Choroid plexus epithelial cell (primary cell): ENCODE measurements at regions not wholly inside any gene's neighbourhood (a gene's known extent, or its start where the extent isn't known, plus 50 kb on each side); places are given as distances from the start of the nearest gene placed in this dataset.

ENCODE experiments used
- DNase-seq: peaks from one replicate; pipeline ENCODE4 v3.0.0-alpha.2; 2010; ENCODE audit warnings: low read depth
- H3K4me3 ChIP-seq: 2 replicates; pipeline ENCODE4 v1.5.1; 2011; ENCODE audit warnings: low read depth, mild to moderate bottlenecking, control low read depth, low read length, moderate library complexity
- TF ChIP-seq, protein P1 (sequence below): conservative IDR thresholded peaks from 2 replicates; pipeline ENCODE4 v1.5.1; 2011; ENCODE audit warnings: low read depth, mild to moderate bottlenecking, control low read depth, inconsistent platforms, low read length, moderate library complexity

DNA sequence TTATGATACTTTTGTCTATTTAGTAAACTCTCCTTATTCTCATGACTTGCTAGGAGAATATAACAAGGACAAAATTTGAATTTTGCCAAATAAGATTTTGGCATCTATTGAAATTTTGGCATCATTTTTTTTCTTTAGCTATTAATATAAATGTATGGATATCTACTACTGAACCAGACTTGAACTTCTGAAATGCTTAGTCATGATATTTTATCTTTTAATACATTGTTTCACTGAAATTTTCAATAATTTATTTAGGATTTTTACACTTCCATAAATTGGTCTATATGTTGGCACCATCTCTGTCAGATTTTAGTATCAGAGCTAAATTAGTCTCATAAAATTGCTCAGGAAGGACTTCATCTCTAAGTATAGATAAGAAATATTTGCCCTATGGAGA lies 149.8 kb downstream of the CYP26B1 start:
- H3K4me3 ChIP-seq: no peak overlapping the region
- TF ChIP-seq, protein P1, sequence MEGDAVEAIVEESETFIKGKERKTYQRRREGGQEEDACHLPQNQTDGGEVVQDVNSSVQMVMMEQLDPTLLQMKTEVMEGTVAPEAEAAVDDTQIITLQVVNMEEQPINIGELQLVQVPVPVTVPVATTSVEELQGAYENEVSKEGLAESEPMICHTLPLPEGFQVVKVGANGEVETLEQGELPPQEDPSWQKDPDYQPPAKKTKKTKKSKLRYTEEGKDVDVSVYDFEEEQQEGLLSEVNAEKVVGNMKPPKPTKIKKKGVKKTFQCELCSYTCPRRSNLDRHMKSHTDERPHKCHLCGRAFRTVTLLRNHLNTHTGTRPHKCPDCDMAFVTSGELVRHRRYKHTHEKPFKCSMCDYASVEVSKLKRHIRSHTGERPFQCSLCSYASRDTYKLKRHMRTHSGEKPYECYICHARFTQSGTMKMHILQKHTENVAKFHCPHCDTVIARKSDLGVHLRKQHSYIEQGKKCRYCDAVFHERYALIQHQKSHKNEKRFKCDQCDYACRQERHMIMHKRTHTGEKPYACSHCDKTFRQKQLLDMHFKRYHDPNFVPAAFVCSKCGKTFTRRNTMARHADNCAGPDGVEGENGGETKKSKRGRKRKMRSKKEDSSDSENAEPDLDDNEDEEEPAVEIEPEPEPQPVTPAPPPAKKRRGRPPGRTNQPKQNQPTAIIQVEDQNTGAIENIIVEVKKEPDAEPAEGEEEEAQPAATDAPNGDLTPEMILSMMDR: no peak
- no peak for DNase-seq

DNA sequence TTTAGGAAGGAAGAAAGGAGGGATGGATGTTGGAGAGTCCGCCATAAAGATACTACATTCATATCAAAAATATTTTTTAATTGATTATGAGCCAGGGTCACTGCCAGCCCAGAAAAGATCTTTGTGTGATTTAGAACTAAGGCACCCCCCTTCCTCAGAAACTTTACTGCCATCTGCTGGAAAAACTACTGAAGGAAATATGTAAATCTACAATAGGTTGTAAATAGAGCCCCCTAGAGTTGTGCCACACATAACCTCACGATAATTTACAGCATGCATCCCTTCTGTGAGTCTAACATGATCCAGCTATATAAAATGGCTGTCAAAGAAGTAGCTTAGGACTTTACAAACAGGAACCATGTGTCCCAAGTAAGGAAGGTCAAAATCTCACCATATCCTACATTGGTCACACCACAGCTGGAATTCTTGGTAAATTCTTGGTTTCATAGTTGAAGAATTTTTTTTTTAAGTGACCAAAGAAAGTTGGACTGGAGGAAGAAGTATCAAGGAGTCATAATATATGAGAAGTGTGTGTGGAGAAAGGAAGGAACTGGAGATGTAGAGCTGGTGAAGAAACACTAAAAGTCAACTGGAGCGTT lies 152.5 kb downstream of the CYP26B1 start:
- TF ChIP-seq, protein P1: peak; percentile 60
- peak; percentile 52 for DNase-seq
- no peak overlapping the region for H3K4me3 ChIP-seq

DNA sequence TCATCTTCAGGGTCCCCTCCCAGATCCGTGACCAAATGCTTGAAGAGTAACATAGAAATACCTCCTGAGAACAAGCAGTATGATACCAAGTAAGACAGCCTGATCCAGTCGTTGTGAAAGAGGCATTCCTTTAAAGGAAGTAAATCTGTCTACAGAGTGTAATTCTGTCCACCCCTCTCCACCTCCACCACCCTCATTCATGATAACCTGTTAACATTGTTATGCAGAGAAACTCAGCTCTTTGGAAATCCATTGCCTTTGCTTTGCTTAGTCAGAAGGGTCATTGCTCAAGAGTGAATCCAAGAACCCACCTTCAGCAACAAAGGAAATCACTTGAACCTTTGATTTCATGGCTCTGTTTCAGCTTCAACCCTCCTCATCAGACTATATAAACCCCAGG lies 155.6 kb downstream of the CYP26B1 start:
- TF ChIP-seq, protein P1: no peak

DNA sequence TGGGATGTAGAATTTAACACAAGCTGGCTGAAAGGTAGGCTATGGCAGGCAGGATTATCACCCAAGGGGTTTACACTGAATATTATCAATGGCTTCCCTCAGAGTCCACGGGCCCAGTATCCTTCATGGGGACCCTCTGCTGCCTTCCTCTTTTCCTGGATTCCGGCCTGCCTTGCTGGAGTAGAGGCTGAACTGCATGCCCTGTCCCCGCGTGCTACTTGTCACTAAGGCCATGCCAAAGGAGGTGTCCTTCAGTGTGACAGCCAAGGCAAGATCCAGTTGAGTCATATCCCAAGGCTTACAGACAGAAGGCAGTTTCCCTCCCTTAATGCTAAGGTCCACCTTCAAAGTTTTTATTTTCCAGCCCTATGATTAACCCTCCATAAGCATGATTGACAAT lies 156.3 kb downstream of the CYP26B1 start:
- TF ChIP-seq, protein P1: no peak
- no peak overlapping the region for H3K4me3 ChIP-seq
- no peak for DNase-seq

More for the DNA sequence above, 155.6 kb downstream of the CYP26B1 start:
- no peak for DNase-seq
- H3K4me3 ChIP-seq: no peak overlapping the region

DNA sequence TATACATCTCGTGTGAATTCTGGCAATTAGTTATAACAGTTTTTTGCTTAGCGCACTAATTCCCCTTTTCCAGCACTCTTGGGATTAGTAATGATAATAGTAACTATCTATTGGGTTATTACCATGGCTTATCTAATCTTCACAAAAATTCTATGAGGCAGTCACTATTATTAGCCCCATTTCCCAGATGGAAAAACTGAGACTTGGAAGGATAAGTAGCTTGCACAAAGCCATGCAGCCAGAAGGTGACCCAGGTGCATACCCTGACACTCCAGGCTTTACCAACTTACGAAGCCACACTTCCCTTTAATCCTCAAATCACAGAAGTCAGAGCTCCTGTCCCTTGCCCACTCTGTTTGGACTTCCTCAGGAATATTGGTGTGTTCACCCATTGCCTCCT lies 156.8 kb downstream of the CYP26B1 start:
- H3K4me3 ChIP-seq: no peak overlapping the region
- DNase-seq: no peak
- TF ChIP-seq, protein P1: no peak

DNA sequence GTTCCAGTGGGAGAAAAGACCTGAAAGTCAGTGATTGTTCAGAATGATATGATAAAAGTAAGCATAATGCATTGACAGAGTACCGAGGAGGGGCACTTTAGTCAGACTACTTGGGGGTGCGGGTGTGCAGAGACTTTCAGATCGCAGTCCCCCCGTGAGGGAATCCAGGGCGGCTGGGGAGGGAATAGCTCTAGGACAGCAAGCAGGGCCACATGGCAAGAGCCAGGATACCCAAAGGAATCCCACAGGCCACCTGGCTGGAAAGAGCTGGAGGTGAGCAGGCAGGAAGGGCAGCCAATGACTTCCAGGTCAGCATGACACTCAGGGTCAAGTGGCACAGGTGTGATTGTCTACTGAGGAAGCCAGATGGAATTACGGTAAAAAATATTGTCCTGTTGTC lies 157.5 kb downstream of the CYP26B1 start:
- TF ChIP-seq, protein P1: no peak
- DNase-seq: no peak

DNA sequence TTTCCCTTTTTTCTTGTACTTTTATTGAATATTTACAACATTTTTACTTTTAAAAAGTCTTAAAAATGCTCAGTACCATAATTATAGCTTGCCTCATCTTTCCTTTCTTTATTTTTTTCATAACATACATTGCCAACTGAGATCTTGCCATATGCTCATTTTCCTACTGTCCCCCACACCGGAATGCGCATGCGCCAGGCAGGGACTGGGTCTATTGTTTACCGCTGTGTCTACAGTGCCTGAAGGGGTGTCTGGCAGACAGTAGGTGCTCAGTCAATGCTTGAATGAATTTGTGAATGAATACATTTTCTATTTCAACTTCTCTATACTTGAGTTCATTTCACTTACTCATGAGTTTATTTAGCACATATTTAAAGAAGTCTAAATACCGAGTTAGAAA lies 158.0 kb downstream of the CYP26B1 start:
- no peak overlapping the region for H3K4me3 ChIP-seq
- TF ChIP-seq, protein P1: no peak
- no peak for DNase-seq

More for the DNA sequence above, 157.5 kb downstream of the CYP26B1 start:
- no peak overlapping the region for H3K4me3 ChIP-seq
